ENCODE measurements at regions not wholly inside any gene's neighbourhood (a gene's known extent, or its start where the extent isn't known, plus 50 kb on each side); places are given as distances from the start of the nearest gene placed in this dataset.

- Histone ChIP-seq H3K9me3 (ENCODE audit: control insufficient read depth, low read length) (no peaks in the 10 kb centered on the region), H3K36me3 (ENCODE audit: control insufficient read depth, insufficient read depth, low read length) (no peaks in the 10 kb centered on the region), H3K9ac (ENCODE audit: low read length) (no peak overlapping the region), H3K4me3 (ENCODE audit: low read length) (no peak overlapping the region), H3K4me1 (ENCODE audit: control insufficient read depth, insufficient read depth, low read length) (no peaks in the 10 kb centered on the region), H3K27me3 (ENCODE audit: control insufficient read depth, insufficient read depth, low read length) (no peaks in the 10 kb centered on the region)
These were observed 195.7 kb upstream of the TWIST2 start for GRCh38 chr2:238652053-238652770.

- Histone ChIP-seq H3K27me3 (ENCODE audit: control insufficient read depth, insufficient read depth, low read length) (no peaks in the 10 kb centered on the region), H3K36me3 (ENCODE audit: control insufficient read depth, insufficient read depth, low read length) (no peaks in the 10 kb centered on the region), H3K4me1 (ENCODE audit: control insufficient read depth, insufficient read depth, low read length) (no peaks in the 10 kb centered on the region), H3K9ac (ENCODE audit: low read length) (no peak overlapping the region), H3K4me3 (ENCODE audit: low read length) (no peak overlapping the region), H3K9me3 (ENCODE audit: control insufficient read depth, low read length) (no peaks in the 10 kb centered on the region)
These were observed 195.1 kb upstream of the TWIST2 start for GRCh38 chr2:238652771-238653157.

- Histone ChIP-seq H3K4me1 (ENCODE audit: control insufficient read depth, insufficient read depth, low read length) (no peaks in the 10 kb centered on the region), H3K4me3 (ENCODE audit: low read length) (no peak overlapping the region), H3K9ac (ENCODE audit: low read length) (no peak overlapping the region), H3K27me3 (ENCODE audit: control insufficient read depth, insufficient read depth, low read length) (no peaks in the 10 kb centered on the region), H3K36me3 (ENCODE audit: control insufficient read depth, insufficient read depth, low read length) (no peaks in the 10 kb centered on the region), H3K9me3 (ENCODE audit: control insufficient read depth, low read length) (no peaks in the 10 kb centered on the region)
These were observed 194.3 kb upstream of the TWIST2 start for GRCh38 chr2:238653431-238654109.

- H3K9me3 ChIP-seq (ENCODE audit: control insufficient read depth, low read length): no peaks in the 10 kb centered on the region
- no peaks in the 10 kb centered on the region for H3K36me3 ChIP-seq (ENCODE audit: control insufficient read depth, insufficient read depth, low read length)
- no peaks in the 10 kb centered on the region for H3K4me1 ChIP-seq (ENCODE audit: control insufficient read depth, insufficient read depth, low read length)
- no peaks in the 10 kb centered on the region for H3K27me3 ChIP-seq (ENCODE audit: control insufficient read depth, insufficient read depth, low read length)
- H3K4me3 ChIP-seq (ENCODE audit: low read length): no peak overlapping the region
- no peak overlapping the region for H3K9ac ChIP-seq (ENCODE audit: low read length)
These were observed 193.2 kb upstream of the TWIST2 start for GRCh38 chr2:238654479-238655197.

- Histone ChIP-seq H3K27me3 (ENCODE audit: control insufficient read depth, insufficient read depth, low read length) (no peaks in the 10 kb centered on the region), H3K36me3 (ENCODE audit: control insufficient read depth, insufficient read depth, low read length) (no peaks in the 10 kb centered on the region), H3K4me1 (ENCODE audit: control insufficient read depth, insufficient read depth, low read length) (no peaks in the 10 kb centered on the region), H3K4me3 (ENCODE audit: low read length) (no peak overlapping the region), H3K9me3 (ENCODE audit: control insufficient read depth, low read length) (no peaks in the 10 kb centered on the region), H3K9ac (ENCODE audit: low read length) (no peak overlapping the region)
These were observed 192.6 kb upstream of the TWIST2 start for GRCh38 chr2:238655198-238655860.

GRCh38 chr2:238655974-238656722 lies 191.7 kb upstream of the TWIST2 start:
- H3K36me3 ChIP-seq (ENCODE audit: control insufficient read depth, insufficient read depth, low read length): no peaks in the 10 kb centered on the region
- no peaks in the 10 kb centered on the region for H3K9me3 ChIP-seq (ENCODE audit: control insufficient read depth, low read length)
- H3K27me3 ChIP-seq (ENCODE audit: control insufficient read depth, insufficient read depth, low read length): no peaks in the 10 kb centered on the region
- no peaks in the 10 kb centered on the region for H3K4me1 ChIP-seq (ENCODE audit: control insufficient read depth, insufficient read depth, low read length)
- H3K4me3 ChIP-seq (ENCODE audit: low read length): no peak overlapping the region
- no peak overlapping the region for H3K9ac ChIP-seq (ENCODE audit: low read length)

GRCh38 chr2:238657132-238658053 lies 190.5 kb upstream of the TWIST2 start:
- no peak overlapping the region for H3K4me3 ChIP-seq (ENCODE audit: low read length)
- no peaks in the 10 kb centered on the region for H3K4me1 ChIP-seq (ENCODE audit: control insufficient read depth, insufficient read depth, low read length)
- H3K9me3 ChIP-seq (ENCODE audit: control insufficient read depth, low read length): no peaks in the 10 kb centered on the region
- H3K9ac ChIP-seq (ENCODE audit: low read length): no peak overlapping the region
- no peaks in the 10 kb centered on the region for H3K27me3 ChIP-seq (ENCODE audit: control insufficient read depth, insufficient read depth, low read length)
- H3K36me3 ChIP-seq (ENCODE audit: control insufficient read depth, insufficient read depth, low read length): no peaks in the 10 kb centered on the region

GRCh38 chr2:238658054-238658407 lies 189.9 kb upstream of the TWIST2 start:
- Histone ChIP-seq H3K4me3 (ENCODE audit: low read length) (no peak overlapping the region), H3K36me3 (ENCODE audit: control insufficient read depth, insufficient read depth, low read length) (no peaks in the 10 kb centered on the region), H3K4me1 (ENCODE audit: control insufficient read depth, insufficient read depth, low read length) (no peaks in the 10 kb centered on the region), H3K27me3 (ENCODE audit: control insufficient read depth, insufficient read depth, low read length) (no peaks in the 10 kb centered on the region), H3K9ac (ENCODE audit: low read length) (no peak overlapping the region), H3K9me3 (ENCODE audit: control insufficient read depth, low read length) (no peaks in the 10 kb centered on the region)

GRCh38 chr2:238658820-238659219 lies 189.1 kb upstream of the TWIST2 start:
- Histone ChIP-seq H3K9ac (ENCODE audit: low read length) (no peak overlapping the region), H3K4me3 (ENCODE audit: low read length) (no peak overlapping the region), H3K4me1 (ENCODE audit: control insufficient read depth, insufficient read depth, low read length) (no peaks in the 10 kb centered on the region), H3K9me3 (ENCODE audit: control insufficient read depth, low read length) (no peaks in the 10 kb centered on the region), H3K27me3 (ENCODE audit: control insufficient read depth, insufficient read depth, low read length) (no peaks in the 10 kb centered on the region), H3K36me3 (ENCODE audit: control insufficient read depth, insufficient read depth, low read length) (no peaks in the 10 kb centered on the region)

GRCh38 chr2:238659231-238659630 lies 188.7 kb upstream of the TWIST2 start:
- Histone ChIP-seq H3K4me3 (ENCODE audit: low read length) (no peak overlapping the region), H3K9me3 (ENCODE audit: control insufficient read depth, low read length) (no peaks in the 10 kb centered on the region), H3K36me3 (ENCODE audit: control insufficient read depth, insufficient read depth, low read length) (no peaks in the 10 kb centered on the region), H3K27me3 (ENCODE audit: control insufficient read depth, insufficient read depth, low read length) (no peaks in the 10 kb centered on the region), H3K9ac (ENCODE audit: low read length) (no peak overlapping the region), H3K4me1 (ENCODE audit: control insufficient read depth, insufficient read depth, low read length) (no peaks in the 10 kb centered on the region)

GRCh38 chr2:238663586-238663985 lies 184.3 kb upstream of the TWIST2 start:
- no peaks in the 10 kb centered on the region for H3K36me3 ChIP-seq (ENCODE audit: control insufficient read depth, insufficient read depth, low read length)
- H3K4me3 ChIP-seq (ENCODE audit: low read length): no peak overlapping the region
- H3K9ac ChIP-seq (ENCODE audit: low read length): no peak overlapping the region
- H3K9me3 ChIP-seq (ENCODE audit: control insufficient read depth, low read length): no peaks in the 10 kb centered on the region
- H3K4me1 ChIP-seq (ENCODE audit: control insufficient read depth, insufficient read depth, low read length): no peaks in the 10 kb centered on the region
- H3K27me3 ChIP-seq (ENCODE audit: control insufficient read depth, insufficient read depth, low read length): no peaks in the 10 kb centered on the region

Data from mucosa of stomach (tissue), 1 donor.